CD14-positive monocyte (primary cell): ENCODE measurements at regions not wholly inside any gene's neighbourhood (a gene's known extent, or its start where the extent isn't known, plus 50 kb on each side); places are given as distances from the start of the nearest gene placed in this dataset.

Source experiments
- DNase-seq, 3 donors: peaks; one replicate each; pipeline ENCODE4 v3.0.0-alpha.2; 2011 to 2022
- H2AFZ ChIP-seq: 2 replicates; pipeline ENCODE4 v1.6.0; 2012; ENCODE audit warnings: mild to moderate bottlenecking, low read depth, low read length, inconsistent platforms; ENCODE audit not compliant: insufficient read depth, poor library complexity, severe bottlenecking
- H3K27ac ChIP-seq, 2 donors: 1 replicate in 1 of 2; 2 replicates in 1 of 2; pipeline ENCODE4 v1.5.1; 2012 to 2013; ENCODE audit warnings: low read length in 2 of 2, control low read depth in 1 of 2, inconsistent platforms in 1 of 2, low read depth in 1 of 2, mild to moderate bottlenecking in 1 of 2
- H3K27me3 ChIP-seq, 2 donors: one replicate each; pipeline versions ENCODE4 v1.6.0 to v1.6.1; 2011 to 2013; ENCODE audit warnings: low read length in 2 of 2; ENCODE audit not compliant: control insufficient read depth in 2 of 2, insufficient read depth in 2 of 2
- H3K36me3 ChIP-seq, 2 donors: replicated peaks in 1 of 2; 1 replicate in 1 of 2; 2 replicates in 1 of 2; pipeline versions ENCODE4 v1.5.1 to v1.6.1; 2012 to 2013; ENCODE audit warnings: low read length in 2 of 2, control low read depth in 1 of 2, inconsistent platforms in 1 of 2, mild to moderate bottlenecking in 1 of 2; ENCODE audit not compliant: insufficient read depth in 2 of 2, control insufficient read depth in 1 of 2
- H3K4me1 ChIP-seq, 2 donors: 1 replicate in 1 of 2; 2 replicates in 1 of 2; pipeline versions ENCODE4 v1.5.1 to v1.6.1; 2012 to 2013; ENCODE audit warnings: low read length in 2 of 2, control low read depth in 1 of 2, inconsistent platforms in 1 of 2, mild to moderate bottlenecking in 1 of 2, moderate library complexity in 1 of 2; ENCODE audit not compliant: insufficient read depth in 2 of 2, control insufficient read depth in 1 of 2
- H3K4me2 ChIP-seq: replicated peaks from 2 replicates; pipeline ENCODE3; 2012; ENCODE audit warnings: low read length, moderate library complexity, mild to moderate bottlenecking; ENCODE audit not compliant: poor library complexity, severe bottlenecking; ENCODE audit errors: extremely low read depth
- H3K4me3 ChIP-seq, 3 experiments: fragments of 200-600 bp in 1 of 3; sonication (generic) in 1 of 3; replicated peaks in 1 of 3; 1 replicate in 2 of 3; 2 replicates in 1 of 3; pipeline ENCODE4 v1.5.1; 2011 to 2013; ENCODE audit warnings: low read length in 3 of 3, mild to moderate bottlenecking in 3 of 3, control low read depth in 2 of 3, low read depth in 2 of 3, inconsistent platforms in 1 of 3, moderate library complexity in 1 of 3
- H3K79me2 ChIP-seq: 2 replicates; pipeline ENCODE4 v1.6.0; 2012; ENCODE audit warnings: mild to moderate bottlenecking, control low read depth, inconsistent platforms, low read length, moderate library complexity; ENCODE audit not compliant: insufficient read depth
- H3K9ac ChIP-seq: 2 replicates; pipeline ENCODE4 v1.6.0; 2017; ENCODE audit warnings: low read length, mild to moderate bottlenecking; ENCODE audit not compliant: insufficient read depth, poor library complexity, severe bottlenecking
- H3K9me3 ChIP-seq, 2 donors: replicated peaks in 1 of 2; 1 replicate in 1 of 2; 2 replicates in 1 of 2; pipeline versions ENCODE4 v1.5.1 to v1.6.1; 2012 to 2013; ENCODE audit warnings: low read length in 2 of 2, control low read depth in 1 of 2; ENCODE audit not compliant: control insufficient read depth in 1 of 2, insufficient read depth in 1 of 2
- H4K20me1 ChIP-seq: 2 replicates; pipeline ENCODE4 v1.6.0; 2012; ENCODE audit warnings: mild to moderate bottlenecking, low read length, control low read depth, moderate library complexity; ENCODE audit not compliant: insufficient read depth
- H3K27ac Mint-ChIP-seq, 7 donors: one replicate each; pipeline ENCODE4 v1.8.0; 2020; ENCODE audit warnings: mild to moderate bottlenecking in 7 of 7, mixed read lengths in 7 of 7, moderate library complexity in 6 of 7, inconsistent platforms in 2 of 7
- H3K27me3 Mint-ChIP-seq, 3 donors: one replicate each; pipeline ENCODE4 v1.8.0; 2021 to 2022; ENCODE audit warnings: low read depth in 3 of 3, mild to moderate bottlenecking in 3 of 3, mixed read lengths in 3 of 3, moderate library complexity in 3 of 3, inconsistent platforms in 1 of 3
- H3K36me3 Mint-ChIP-seq, 2 donors: one replicate each; pipeline ENCODE4 v1.8.0; 2020; ENCODE audit warnings: mixed read lengths in 2 of 2, inconsistent platforms in 1 of 2, mild to moderate bottlenecking in 1 of 2
- H3K4me1 Mint-ChIP-seq: one replicate; pipeline ENCODE4 v1.8.0; 2020; ENCODE audit warnings: mild to moderate bottlenecking, mixed read lengths
- H3K4me3 Mint-ChIP-seq, 2 donors: one replicate each; pipeline ENCODE4 v1.8.0; 2020; ENCODE audit warnings: mild to moderate bottlenecking in 2 of 2, mixed read lengths in 2 of 2, moderate library complexity in 1 of 2
- H3K9me3 Mint-ChIP-seq, 7 donors: one replicate each; pipeline ENCODE4 v1.8.0; 2020 to 2022; ENCODE audit warnings: mixed read lengths in 7 of 7, mild to moderate bottlenecking in 6 of 7, moderate library complexity in 6 of 7, inconsistent platforms in 2 of 7
- CTCF ChIP-seq: fragments of 200-600 bp; IDR thresholded peaks from one replicate; pipeline ENCODE4 v1.8.0; 2022; ENCODE audit warnings: antibody characterized with exemption, mild to moderate bottlenecking
- WGBS: methylation state at CpG from one replicate; pipeline ENCODE4 v1.1.5; 2013; ENCODE audit warnings: missing lambda C conversion rate; ENCODE audit not compliant: insufficient coverage; 5-methylcytosine and 5-hydroxymethylcytosine counted together
- intact Hi-C, 2 donors: fragments of 100-400 bp; cut with micrococcal nuclease; formaldehyde crosslinking; loops; one replicate each; pipeline versions ENCODE4 v1.15.0 to v1.15.1; 2023

DNA sequence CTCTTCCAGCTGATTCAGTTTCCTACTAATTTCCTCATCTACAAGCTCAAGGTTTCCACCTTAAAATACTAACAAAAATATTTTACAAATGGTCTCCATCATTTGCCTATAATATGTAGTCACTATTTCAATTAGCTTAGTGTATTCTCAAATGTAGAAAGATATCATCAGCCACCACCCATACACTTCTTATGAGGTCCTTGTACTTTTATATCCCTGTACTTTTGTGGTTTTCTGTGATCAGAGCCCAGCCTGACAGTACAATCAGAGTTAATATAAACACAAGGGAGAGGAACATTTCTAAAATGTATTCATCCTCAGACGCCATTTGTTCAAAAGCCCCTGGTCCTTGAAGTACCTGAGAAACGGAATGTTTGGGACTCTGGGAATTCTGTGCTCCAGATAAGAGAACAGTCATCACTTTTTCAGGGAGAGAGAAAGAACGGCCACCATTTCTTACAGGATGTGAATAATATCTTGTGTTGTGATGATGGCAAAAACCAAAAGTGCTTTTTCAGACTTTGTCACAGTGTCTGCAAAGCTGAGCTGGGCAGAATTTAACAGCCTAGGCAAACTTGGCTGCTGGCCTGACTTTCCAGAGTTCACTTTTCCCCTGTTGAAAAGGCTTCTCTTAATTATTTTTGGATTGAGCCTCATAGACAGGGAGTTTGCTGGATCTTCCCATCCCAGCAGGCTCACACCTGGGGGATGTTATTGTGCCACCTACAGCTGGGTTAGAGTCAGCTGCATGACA, 361.7 kb upstream of the ACVR2A start:
- Histone ChIP-seq H3K4me1 (no peaks in the 10 kb centered on the region), H3K9ac (no peak overlapping the region), H2AFZ (no peak overlapping the region), H3K27me3 (no peaks in the 10 kb centered on the region), H3K79me2 (no peaks in the 10 kb centered on the region), H3K4me3 (no peak overlapping the region), H4K20me1 (no peaks in the 10 kb centered on the region), H3K36me3 (no peaks in the 10 kb centered on the region), H3K27ac (no peak overlapping the region), H3K9me3 (no peaks in the 10 kb centered on the region), H3K4me2 (no peak overlapping the region)
- intact Hi-C loops = no loop called here
- no peaks in the 10 kb centered on the region for H3K4me1 Mint-ChIP-seq
- DNase-seq = no peak
- peaks cover 0 to 2% (median 0%) of the 10 kb centered on the region in 3 donors for H3K27me3 Mint-ChIP-seq
- no peaks in the 10 kb centered on the region for H3K36me3 Mint-ChIP-seq
- H3K27ac Mint-ChIP-seq = no peak overlapping the region
- H3K4me3 Mint-ChIP-seq = no peak overlapping the region
- H3K9me3 Mint-ChIP-seq = peaks cover 0 to 4% (median 0%) of the 10 kb centered on the region in 7 donors
- TF ChIP-seq CTCF = no peak
- 40% methylated on average over 1 of the region's 3 CpGs for WGBS

DNA sequence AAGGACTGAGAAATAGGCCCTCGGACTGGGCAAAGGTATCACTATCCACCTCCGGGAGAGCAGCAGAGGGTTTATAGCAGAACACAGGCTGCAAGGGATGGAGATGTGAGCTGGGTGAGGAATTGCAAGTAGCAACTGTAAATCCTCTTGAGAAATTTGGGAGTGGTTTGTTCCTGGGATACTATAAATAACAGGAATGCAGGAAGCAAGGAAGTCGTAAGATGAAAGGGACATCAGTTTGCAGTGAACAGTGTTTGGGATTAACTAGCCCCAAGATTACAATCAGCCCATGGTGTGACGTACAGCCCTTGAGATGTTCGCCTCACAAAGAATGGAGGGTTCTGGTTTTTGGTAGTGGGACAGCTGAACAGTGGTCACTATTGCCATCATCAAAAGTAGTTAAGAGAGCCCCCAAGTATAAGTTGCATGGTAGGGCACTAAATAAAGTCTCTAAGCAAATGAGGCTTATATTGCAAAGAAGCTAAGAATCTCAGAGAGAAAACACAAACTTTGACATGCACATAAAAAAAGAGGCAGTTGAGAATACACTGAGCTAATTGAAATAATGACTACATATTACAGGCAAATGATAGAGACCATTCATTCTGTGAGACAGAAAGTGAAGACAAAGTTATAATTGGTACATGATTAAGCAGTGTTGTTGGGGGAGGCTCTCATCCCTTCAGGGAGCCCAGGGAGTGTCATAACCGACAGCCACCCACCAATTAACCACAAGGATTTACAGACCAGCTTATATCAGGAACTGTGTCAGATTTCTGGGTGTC, 362.5 kb upstream of the ACVR2A start:
- no peak overlapping the region for H3K4me3 ChIP-seq
- Mint-ChIP-seq H3K9me3 (peaks cover 0 to 5% (median 0%) of the 10 kb centered on the region in 7 donors), H3K36me3 (no peaks in the 10 kb centered on the region), H3K4me3 (no peak overlapping the region), H3K27ac (no peak overlapping the region), H3K27me3 (peaks cover 0 to 2% (median 0%) of the 10 kb centered on the region in 3 donors), H3K4me1 (no peaks in the 10 kb centered on the region)
- 100% methylated on average over 3 of the region's 6 CpGs for WGBS
- no peak for DNase-seq
- TF ChIP-seq CTCF = no peak
- intact Hi-C loops = no loop called here
- no peak overlapping the region for H2AFZ ChIP-seq
- H3K4me2 ChIP-seq = no peak overlapping the region
- H3K9ac ChIP-seq = no peak overlapping the region
- H3K27me3 ChIP-seq = no peaks in the 10 kb centered on the region
- H3K9me3 ChIP-seq = no peaks in the 10 kb centered on the region
- H3K36me3 ChIP-seq = no peaks in the 10 kb centered on the region
- no peaks in the 10 kb centered on the region for H3K79me2 ChIP-seq
- no peak overlapping the region for H3K27ac ChIP-seq
- H3K4me1 ChIP-seq = no peaks in the 10 kb centered on the region
- no peaks in the 10 kb centered on the region for H4K20me1 ChIP-seq
